HT1080 (cell line): ENCODE measurements at regions not wholly inside any gene's neighbourhood (a gene's known extent, or its start where the extent isn't known, plus 50 kb on each side); places are given as distances from the start of the nearest gene placed in this dataset.
A peak's percentile ranks its signal among the peaks of the same experiment; 100 is the strongest.

Experiments
- DNase-seq: peaks from one replicate; pipeline ENCODE4 v3.0.0-alpha.2; 2015; ENCODE audit warnings: low read depth

GRCh38 chr5:111892949-111893348, 136.0 kb upstream of the NREP start:
- DNase-seq, result no peak

- no peak for DNase-seq
Measured at GRCh38 chr5:111887706-111888105, 130.7 kb upstream of the NREP start.

DNA sequence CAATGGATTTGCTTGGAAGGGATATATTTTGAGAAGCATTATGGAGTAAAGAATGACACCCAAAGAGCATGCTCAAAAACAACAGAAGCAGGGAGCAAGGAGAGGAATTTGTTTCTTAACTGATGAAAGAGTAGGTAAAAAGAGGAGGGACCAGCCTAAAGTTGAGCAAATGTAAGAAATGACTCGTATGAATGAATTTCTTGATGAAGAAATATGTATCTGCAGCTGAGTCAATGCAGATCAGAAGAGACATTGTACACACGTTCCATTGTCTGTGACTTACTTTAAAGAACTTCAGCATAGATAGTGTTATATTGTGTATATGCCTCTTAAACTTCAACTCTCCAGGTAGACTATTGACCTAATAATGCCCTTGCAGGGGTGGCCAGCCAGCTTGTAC, 112.7 kb upstream of the NREP start:
- no peak for DNase-seq

DNA sequence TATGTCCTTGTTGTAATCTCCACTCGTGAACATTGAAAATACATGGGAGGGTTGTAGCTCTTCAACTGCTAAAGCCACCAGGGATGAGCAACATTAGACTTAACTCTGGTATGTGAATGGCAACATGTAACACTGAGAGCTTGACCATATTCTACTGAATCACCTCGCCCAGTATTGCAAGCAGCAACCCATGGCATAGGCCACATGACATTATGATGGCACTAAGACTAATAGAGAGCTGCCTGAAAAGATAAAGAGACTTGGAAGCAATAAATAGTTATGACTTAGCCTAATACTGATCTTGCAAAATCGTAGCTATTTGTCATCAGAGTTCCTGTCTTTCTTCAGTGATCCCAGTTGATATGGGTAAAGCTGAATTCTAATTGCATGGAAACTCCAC, 108.4 kb upstream of the NREP start:
- no peak for DNase-seq

GRCh38 chr5:111863801-111864200, 106.8 kb upstream of the NREP start:
- peak; percentile 47 for DNase-seq

GRCh38 chr5:111859533-111860270, 102.7 kb upstream of the NREP start:
- DNase-seq, result peak; percentile 34

DNA sequence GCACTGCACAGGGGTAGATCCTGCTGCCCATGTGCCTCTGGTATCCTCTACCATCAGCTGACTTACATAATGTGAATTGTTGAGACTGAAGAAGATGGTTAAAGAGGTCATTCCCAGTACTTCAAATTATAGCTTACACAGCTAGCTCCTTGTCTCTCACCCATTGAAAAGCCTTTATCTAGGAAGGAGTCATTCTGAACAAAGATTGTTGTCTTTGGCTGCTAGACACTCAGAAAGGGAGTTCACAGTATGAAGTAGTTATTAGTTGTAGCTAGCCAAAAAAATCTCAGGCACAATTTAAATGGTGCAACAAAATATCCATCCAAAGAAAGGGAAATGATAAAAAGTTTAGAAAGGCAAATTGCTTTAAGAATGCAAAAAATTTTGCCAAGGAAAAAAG, 102.0 kb upstream of the NREP start:
- DNase-seq, result no peak

DNA sequence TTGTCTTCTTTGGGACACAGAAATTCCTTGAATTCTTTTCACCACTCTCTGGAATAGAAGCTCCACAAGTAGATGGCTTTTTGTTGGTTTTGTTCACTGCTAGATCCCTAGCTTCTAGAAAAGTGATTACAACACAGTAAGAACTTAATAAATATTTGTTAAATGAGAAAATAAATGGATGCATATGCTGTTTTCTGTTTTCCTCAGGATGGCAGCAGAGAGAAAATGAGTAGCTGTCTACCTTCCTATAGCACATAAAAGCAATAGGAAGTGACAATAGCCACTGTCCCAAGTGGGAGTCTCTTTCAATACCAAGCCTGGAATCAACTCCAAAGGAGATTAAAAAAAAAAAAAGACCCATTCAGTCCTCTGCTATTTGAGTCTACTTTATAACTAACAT, 100.6 kb upstream of the NREP start:
- DNase-seq, result no peak

GRCh38 chr5:111856876-111857466, 100.0 kb upstream of the NREP start:
- DNase-seq, result no peak

- DNase-seq, result no peak
Measured at GRCh38 chr5:111855356-111855755, 98.4 kb upstream of the NREP start.

DNA sequence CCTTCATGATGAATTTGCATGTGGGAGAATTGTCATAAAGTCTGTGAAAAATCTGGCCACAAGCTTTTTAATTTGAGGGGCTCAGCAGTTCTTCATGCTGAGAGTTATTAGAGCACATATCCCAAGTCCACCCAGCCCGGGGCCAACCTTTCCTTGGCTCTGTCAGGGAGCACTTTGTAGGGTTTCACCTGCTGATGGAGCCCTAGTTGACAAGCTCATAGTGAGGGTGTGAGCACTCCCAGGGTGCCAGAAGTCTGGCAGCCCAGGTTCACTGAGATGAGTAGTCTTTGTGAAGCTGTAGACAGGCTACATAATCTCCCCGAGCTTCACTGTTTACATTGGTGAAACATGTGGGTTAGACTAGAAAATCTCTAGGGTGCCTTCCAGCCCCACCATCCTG, 97.2 kb upstream of the NREP start:
- no peak for DNase-seq

GRCh38 chr5:111853748-111854147, 96.8 kb upstream of the NREP start:
- DNase-seq, result no peak

DNA sequence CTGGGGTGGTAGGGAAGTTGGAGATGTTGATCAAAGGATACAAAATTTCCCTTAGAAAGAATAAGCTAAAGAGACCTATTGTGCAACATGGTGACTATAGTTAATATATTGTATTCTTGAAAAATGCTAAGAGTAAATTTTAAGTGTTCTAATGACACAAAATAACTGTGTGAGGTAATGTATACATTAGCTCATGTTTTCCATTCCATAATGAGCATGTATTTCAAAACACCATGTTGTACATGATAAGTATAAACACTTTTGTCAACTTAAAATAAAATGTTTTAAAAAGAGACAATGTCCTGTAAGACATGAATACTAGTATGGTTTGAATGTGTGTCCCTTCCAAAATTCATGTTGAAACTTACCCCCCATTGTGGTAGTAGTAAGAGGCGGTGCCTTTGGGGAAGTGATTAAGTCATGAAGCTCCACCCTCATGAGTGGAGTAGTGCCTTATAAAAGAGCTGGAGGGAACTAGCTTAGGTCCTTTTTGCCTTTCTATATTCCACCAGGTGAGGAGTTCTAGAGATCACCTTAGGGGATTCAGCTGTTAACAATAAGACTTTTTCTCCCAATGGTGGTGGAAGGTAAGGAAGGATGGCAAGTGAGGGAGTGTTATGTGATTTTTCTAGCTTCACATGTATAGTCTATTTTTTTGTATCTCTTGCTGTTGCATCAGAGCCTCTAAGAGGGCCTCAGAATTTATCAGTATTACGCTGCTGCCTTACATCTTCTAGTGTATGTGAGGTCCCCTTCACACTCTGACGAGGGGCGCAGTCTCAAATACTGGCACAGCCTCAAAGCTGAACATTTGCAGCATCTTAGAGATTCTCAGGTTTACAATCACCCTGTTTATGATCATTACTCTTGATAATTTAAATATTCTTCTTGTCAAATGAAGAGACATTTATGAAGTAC, 94.9 kb upstream of the NREP start:
- no peak for DNase-seq

DNA sequence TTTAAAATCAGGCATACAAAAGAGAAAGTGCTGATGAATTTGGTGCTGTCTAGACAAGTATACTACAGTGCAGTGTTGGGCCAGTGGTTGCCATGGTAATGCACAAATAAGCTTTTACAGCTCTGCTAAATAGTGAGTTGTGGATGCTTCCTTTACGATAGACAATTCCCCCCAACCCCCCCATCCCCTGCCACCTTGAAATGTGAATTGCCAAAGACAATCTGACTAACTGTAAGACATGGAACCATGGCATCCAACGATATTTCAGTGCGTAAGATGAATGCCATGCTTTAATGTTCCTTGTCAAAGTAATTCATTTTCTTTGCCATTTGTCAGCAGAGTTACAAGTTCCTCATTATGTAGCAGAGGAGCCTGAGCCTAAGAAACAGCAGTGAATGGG, 91.5 kb upstream of the NREP start:
- DNase-seq, result no peak

DNA sequence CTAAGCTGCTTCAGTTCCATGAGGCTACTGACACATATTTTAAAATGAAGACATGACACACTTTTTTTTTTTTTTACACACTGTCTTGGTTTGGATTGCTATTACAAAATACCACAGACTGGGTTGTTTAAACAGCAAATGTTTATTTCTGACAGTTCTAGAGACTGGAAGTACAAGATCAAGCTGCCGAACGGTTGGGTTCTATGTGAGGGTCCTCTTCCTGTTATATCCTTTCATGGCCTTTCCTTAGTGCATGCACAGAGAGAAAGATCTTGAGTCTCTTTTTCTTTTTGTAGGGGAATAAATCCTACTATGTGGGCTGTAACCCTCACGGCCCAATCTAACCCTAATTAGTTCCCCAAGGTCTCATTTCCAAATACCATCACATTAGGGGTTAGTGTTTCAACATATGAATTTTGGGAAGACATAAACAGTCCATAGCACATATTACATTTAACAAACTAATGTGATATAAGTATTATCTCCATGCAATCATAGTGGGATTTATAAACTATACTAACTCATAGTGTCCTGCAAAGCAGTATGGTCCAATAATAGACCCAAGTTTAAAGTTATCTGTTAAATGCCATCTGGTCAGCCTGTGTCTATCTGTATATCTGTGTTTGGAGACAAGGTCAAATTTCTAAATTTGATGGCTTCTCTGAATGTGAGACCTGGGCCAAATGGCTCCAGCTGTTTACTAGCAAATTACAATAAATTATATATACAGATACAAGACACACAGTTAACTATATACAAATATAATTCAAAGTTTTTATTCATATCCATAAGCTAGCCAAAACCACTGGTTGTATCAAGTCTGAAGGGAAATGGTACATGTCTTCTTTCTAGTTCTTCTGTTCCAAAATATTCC, 90.3 kb upstream of the NREP start:
- DNase-seq, result no peak

GRCh38 chr5:111840036-111840674, 83.2 kb upstream of the NREP start:
- DNase-seq, result no peak

DNA sequence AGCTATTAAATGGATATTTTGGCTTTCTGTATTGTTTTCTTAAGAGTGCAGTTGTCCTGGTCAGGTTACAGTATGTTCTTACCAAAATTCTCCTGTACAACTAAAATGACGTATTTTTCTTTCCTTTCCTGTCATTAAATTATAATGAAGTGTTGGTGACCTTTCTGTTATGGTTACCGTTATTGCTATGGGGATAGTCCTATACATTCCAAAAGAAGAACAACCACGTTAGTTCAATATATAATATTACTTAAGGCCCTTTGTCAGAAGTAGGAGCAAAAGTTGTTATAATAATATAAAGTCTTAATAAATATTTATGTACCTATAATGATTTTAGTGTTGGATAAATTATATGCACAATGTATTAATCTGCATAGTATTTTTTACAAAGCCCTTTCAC, 82.4 kb upstream of the NREP start:
- no peak for DNase-seq

DNA sequence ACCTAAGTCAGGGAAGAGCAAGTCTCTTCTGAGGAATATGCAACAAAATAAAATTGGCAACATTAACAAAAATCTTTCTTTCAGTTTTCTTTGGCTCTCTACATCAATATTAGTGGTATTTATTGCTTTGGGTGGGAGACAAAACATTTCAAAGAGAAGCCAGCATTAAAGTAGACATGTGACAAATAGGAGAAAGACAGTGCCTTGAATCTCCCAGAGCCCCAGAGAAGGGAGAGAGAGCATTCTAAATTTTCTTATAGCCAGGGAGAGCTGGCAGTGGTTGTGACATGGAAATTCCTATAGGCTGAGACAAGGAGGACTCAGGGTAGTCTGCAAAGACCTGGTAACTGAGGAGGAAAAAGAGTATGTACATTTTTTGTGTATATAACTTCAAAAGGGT, 79.4 kb upstream of the NREP start:
- DNase-seq, result no peak

DNA sequence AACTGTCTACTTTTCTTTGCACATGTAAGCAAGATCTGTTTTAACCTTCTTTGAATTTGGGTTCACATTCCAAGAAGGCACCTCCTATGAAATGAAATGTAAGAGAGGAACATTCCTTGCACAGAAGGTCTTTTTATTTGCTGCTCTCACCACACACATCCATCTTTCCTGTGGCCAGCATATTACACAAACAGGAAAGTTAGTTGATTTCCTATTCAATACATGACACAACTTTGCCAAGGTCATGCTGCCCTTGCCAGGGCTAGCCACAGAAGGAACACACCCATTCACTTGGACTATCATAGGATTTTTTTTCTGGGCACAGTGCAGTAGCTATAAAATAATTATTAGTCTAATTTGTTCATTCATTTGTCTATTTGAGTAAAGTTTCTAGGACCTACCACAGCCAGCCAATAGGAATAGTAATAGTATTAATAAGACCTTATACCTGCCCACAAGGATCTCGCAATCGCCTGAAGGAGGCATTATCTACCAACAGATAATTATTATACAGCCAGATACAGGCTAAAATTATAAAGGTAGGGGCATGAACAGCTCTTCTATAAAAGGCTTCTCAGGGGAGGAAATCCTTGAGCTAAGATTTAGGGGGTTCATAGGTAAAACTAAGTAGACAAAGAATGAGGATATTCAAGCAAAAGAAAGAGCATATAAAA, 78.1 kb upstream of the NREP start:
- peak; percentile 29 for DNase-seq

- DNase-seq, result peak; percentile 69
Measured at GRCh38 chr5:111830333-111830732, 73.3 kb upstream of the NREP start.
